Gastroesophageal sphincter (tissue), 3 donors: ENCODE measurements at regions not wholly inside any gene's neighbourhood (a gene's known extent, or its start where the extent isn't known, plus 50 kb on each side); places are given as distances from the start of the nearest gene placed in this dataset.

Source experiments
- EP300 ChIP-seq: sonication (generic); formaldehyde crosslinking; IDR thresholded peaks from one replicate; pipeline ENCODE4 v1.6.1; 2017; ENCODE audit warnings: antibody characterized with exemption, mild to moderate bottlenecking
- POLR2AphosphoS5 ChIP-seq: sonication (generic); formaldehyde crosslinking; IDR thresholded peaks from one replicate; pipeline ENCODE4 v1.6.1; 2017; ENCODE audit warnings: antibody characterized with exemption
- TF ChIP-seq, protein P1 (sequence below), 4 experiments: fragments of 200-600 bp in 2 of 4; fragments of 450-650 bp in 2 of 4; sonication (generic) in 1 of 4; IDR thresholded peaks; one replicate each; pipeline ENCODE4 v1.5.1; 2017 to 2019; ENCODE audit warnings: antibody characterized with exemption in 4 of 4, mild to moderate bottlenecking in 2 of 4, moderate library complexity in 2 of 4

DNA sequence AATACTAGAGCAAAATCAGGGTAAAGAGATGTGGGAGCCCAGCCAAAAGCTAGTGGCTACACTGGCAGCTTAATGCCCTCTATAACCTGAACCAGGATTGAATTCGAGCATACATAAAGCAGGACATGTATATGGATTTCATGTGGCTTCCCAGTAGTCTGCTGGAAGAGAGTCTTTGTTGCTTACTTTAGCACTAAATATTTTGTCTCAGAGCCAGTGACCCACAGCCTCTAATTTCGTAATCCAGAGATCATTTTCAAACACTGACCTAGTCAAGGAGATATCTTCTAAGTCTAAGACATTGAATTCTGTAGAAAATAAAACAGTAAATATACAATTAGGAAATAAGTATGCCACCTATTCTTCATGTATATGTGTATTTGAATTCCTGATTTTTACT lies 64.2 kb upstream of the GNAI1 start:
- TF ChIP-seq, protein P1, sequence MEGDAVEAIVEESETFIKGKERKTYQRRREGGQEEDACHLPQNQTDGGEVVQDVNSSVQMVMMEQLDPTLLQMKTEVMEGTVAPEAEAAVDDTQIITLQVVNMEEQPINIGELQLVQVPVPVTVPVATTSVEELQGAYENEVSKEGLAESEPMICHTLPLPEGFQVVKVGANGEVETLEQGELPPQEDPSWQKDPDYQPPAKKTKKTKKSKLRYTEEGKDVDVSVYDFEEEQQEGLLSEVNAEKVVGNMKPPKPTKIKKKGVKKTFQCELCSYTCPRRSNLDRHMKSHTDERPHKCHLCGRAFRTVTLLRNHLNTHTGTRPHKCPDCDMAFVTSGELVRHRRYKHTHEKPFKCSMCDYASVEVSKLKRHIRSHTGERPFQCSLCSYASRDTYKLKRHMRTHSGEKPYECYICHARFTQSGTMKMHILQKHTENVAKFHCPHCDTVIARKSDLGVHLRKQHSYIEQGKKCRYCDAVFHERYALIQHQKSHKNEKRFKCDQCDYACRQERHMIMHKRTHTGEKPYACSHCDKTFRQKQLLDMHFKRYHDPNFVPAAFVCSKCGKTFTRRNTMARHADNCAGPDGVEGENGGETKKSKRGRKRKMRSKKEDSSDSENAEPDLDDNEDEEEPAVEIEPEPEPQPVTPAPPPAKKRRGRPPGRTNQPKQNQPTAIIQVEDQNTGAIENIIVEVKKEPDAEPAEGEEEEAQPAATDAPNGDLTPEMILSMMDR (IDR thresholded peaks at IDR 0.05) = no peak
- TF ChIP-seq EP300 (no peak), POLR2AphosphoS5 (no peak)
